ENCODE measurements at regions not wholly inside any gene's neighbourhood (a gene's known extent, or its start where the extent isn't known, plus 50 kb on each side); places are given as distances from the start of the nearest gene placed in this dataset.

- no peaks in the 10 kb centered on the region for H3K27me3 ChIP-seq (replicated peaks; ENCODE audit: control insufficient read depth, insufficient read depth, low read length)
- TF ChIP-seq CTCF (IDR thresholded peaks at IDR 0.05; ENCODE audit: insufficient read depth, low read length, poor library complexity, severe bottlenecking): no peak
- DNase-seq (ENCODE audit: extremely low read depth, insufficient read length): no peak
- H3K36me3 ChIP-seq (ENCODE audit: control insufficient read depth, insufficient read depth, low read length): no peaks in the 10 kb centered on the region
- H3K4me3 ChIP-seq (replicated peaks; ENCODE audit: low read depth, low read length): no peak overlapping the region
These were observed 262.0 kb downstream of the BTBD3 start for GRCh38 chr20:12179692-12180091.

- no peak for TF ChIP-seq CTCF (IDR thresholded peaks at IDR 0.05; ENCODE audit: insufficient read depth, low read length, poor library complexity, severe bottlenecking)
- Histone ChIP-seq H3K4me3 (replicated peaks; ENCODE audit: low read depth, low read length) (no peak overlapping the region), H3K36me3 (ENCODE audit: control insufficient read depth, insufficient read depth, low read length) (no peaks in the 10 kb centered on the region), H3K27me3 (replicated peaks; ENCODE audit: control insufficient read depth, insufficient read depth, low read length) (no peaks in the 10 kb centered on the region)
- no peak for DNase-seq (ENCODE audit: extremely low read depth, insufficient read length)
These were observed 262.5 kb downstream of the BTBD3 start for GRCh38 chr20:12180107-12180661.

- H3K27me3 ChIP-seq (replicated peaks; ENCODE audit: control insufficient read depth, insufficient read depth, low read length): no peaks in the 10 kb centered on the region
- H3K4me3 ChIP-seq (replicated peaks; ENCODE audit: low read depth, low read length): no peak overlapping the region
- no peak for DNase-seq (ENCODE audit: extremely low read depth, insufficient read length)
- H3K36me3 ChIP-seq (ENCODE audit: control insufficient read depth, insufficient read depth, low read length): no peaks in the 10 kb centered on the region
- no peak for TF ChIP-seq CTCF (IDR thresholded peaks at IDR 0.05; ENCODE audit: insufficient read depth, low read length, poor library complexity, severe bottlenecking)
These were observed 280.6 kb downstream of the BTBD3 start for GRCh38 chr20:12198281-12198680.

GRCh38 chr20:12199703-12200102 is 282.0 kb downstream of the BTBD3 start:
- no peaks in the 10 kb centered on the region for H3K36me3 ChIP-seq (ENCODE audit: control insufficient read depth, insufficient read depth, low read length)
- DNase-seq (ENCODE audit: extremely low read depth, insufficient read length): no peak
- H3K27me3 ChIP-seq (replicated peaks; ENCODE audit: control insufficient read depth, insufficient read depth, low read length): no peaks in the 10 kb centered on the region
- no peak overlapping the region for H3K4me3 ChIP-seq (replicated peaks; ENCODE audit: low read depth, low read length)
- TF ChIP-seq CTCF (IDR thresholded peaks at IDR 0.05; ENCODE audit: insufficient read depth, low read length, poor library complexity, severe bottlenecking): no peak

- H3K4me3 ChIP-seq (replicated peaks; ENCODE audit: low read depth, low read length): no peak overlapping the region
- no peaks in the 10 kb centered on the region for H3K36me3 ChIP-seq (ENCODE audit: control insufficient read depth, insufficient read depth, low read length)
- H3K27me3 ChIP-seq (replicated peaks; ENCODE audit: control insufficient read depth, insufficient read depth, low read length): no peaks in the 10 kb centered on the region
- no peak for TF ChIP-seq CTCF (IDR thresholded peaks at IDR 0.05; ENCODE audit: insufficient read depth, low read length, poor library complexity, severe bottlenecking)
- DNase-seq (ENCODE audit: extremely low read depth, insufficient read length): no peak
These were observed 283.7 kb downstream of the BTBD3 start for GRCh38 chr20:12201289-12201991.

All from GM06990 (cell line).